ENCODE measurements at regions not wholly inside any gene's neighbourhood (a gene's known extent, or its start where the extent isn't known, plus 50 kb on each side); places are given as distances from the start of the nearest gene placed in this dataset.
A peak's percentile ranks its signal among the peaks of the same experiment; 100 is the strongest.

GRCh38 chr17:71666047-71666446 lies 454.8 kb upstream of the SOX9 start:
- ChIA-PET POLR2A (ENCODE audit: partially characterized antibody) (no interaction called here), CTCF (ENCODE audit: partially characterized antibody) (interaction anchor here (0.6 to 1.1 kb wide), 5 partner anchors 16 to 846 kb away, joined by 3 to 5 read pairs (median 3); no protein-coding TSS in a partner anchor)
- no peak for FAIRE-seq
- H2AFZ ChIP-seq (ENCODE audit: low read length), result no peak overlapping the region
- WGBS, 2 experiments (ENCODE audit: extremely low coverage in 1 of 2, insufficient coverage in 1 of 2, insufficient read length in 1 of 2, insufficient replicate concordance in 2 of 2, low coverage in 1 of 2, low lambda C conversion rate in 2 of 2, missing lambda C conversion rate in 1 of 2), result 100% methylated on average over 2 of the region's 2 CpGs; no CpG with 5 or more reads in 1 of the 2 experiments
- H3K56ac ChIP-seq (replicated peaks; ENCODE audit: insufficient read length, low read depth, low read length), result no peak overlapping the region
- H3K4me3 ChIP-seq (ENCODE audit: extremely low read depth in 1 of 4, insufficient read depth in 2 of 4, low read depth in 3 of 4, low read length in 4 of 4), result no peak overlapping the region
- H3K14ac ChIP-seq (ENCODE audit: insufficient read length), result no peak overlapping the region
- no peak overlapping the region for H4K91ac ChIP-seq (replicated peaks; ENCODE audit: insufficient read length, low read length)
- no peak overlapping the region for H4K8ac ChIP-seq (ENCODE audit: extremely low read depth, insufficient read depth, low read length)
- no peaks in the 10 kb centered on the region for H4K20me1 ChIP-seq (replicated peaks in 1 of 2; ENCODE audit: control insufficient read depth in 1 of 2, insufficient read depth in 2 of 2, low read length in 2 of 2)
- no peaks in the 10 kb centered on the region for H3K4me1 ChIP-seq (replicated peaks in 1 of 4; ENCODE audit: control insufficient read depth in 3 of 4, insufficient read depth in 4 of 4, low read length in 3 of 4)
- no peak overlapping the region for H2BK20ac ChIP-seq (ENCODE audit: low read length)
- H3K27me3 ChIP-seq (replicated peaks in 1 of 4; ENCODE audit: control insufficient read depth in 3 of 4, extremely low read depth in 1 of 4, insufficient read depth in 3 of 4, low read length in 3 of 4), result no peaks in the 10 kb centered on the region
- no peak overlapping the region for H3K27ac ChIP-seq (ENCODE audit: low read depth, low read length)
- H3K79me1 ChIP-seq (ENCODE audit: low read depth, low read length), result no peaks in the 10 kb centered on the region
- H2BK15ac ChIP-seq (ENCODE audit: low read length), result no peak overlapping the region
- H3K4me2 ChIP-seq (ENCODE audit: insufficient read depth in 1 of 2, low read depth in 2 of 2, low read length in 2 of 2), result no peak overlapping the region
- H3K9ac ChIP-seq (replicated peaks in 1 of 4; ENCODE audit: extremely low read depth in 1 of 4, low read depth in 3 of 4, low read length in 3 of 4), result no peak overlapping the region
- no peaks in the 10 kb centered on the region for H3K36me3 ChIP-seq (ENCODE audit: control insufficient read depth in 2 of 4, insufficient read depth in 4 of 4, low read length in 3 of 4)
- H3K79me2 ChIP-seq (ENCODE audit: control insufficient read depth in 1 of 2, insufficient read depth in 2 of 2, low read length in 2 of 2), result no peaks in the 10 kb centered on the region
- no peak overlapping the region for H3K23ac ChIP-seq (ENCODE audit: insufficient read length)
- H2BK12ac ChIP-seq (ENCODE audit: low read depth, low read length), result 0 out of 2 replicates have a peak overlapping the region, but pooled peaks have one; percentile 39
- H2BK120ac ChIP-seq (replicated peaks; ENCODE audit: low read depth, low read length), result no peak overlapping the region
- no peaks in the 10 kb centered on the region for H3K9me3 ChIP-seq (ENCODE audit: insufficient read depth in 2 of 2, low read depth in 1 of 2, low read length in 1 of 2)
- no peak overlapping the region for H2AK5ac ChIP-seq (ENCODE audit: low read depth, low read length)
- no peaks in the 10 kb centered on the region for H3K23me2 ChIP-seq (ENCODE audit: low read depth, low read length)
- DNase-seq (ENCODE audit: low read depth in 1 of 2, low spot score in 2 of 2), result no peak
- no peak overlapping the region for H3K18ac ChIP-seq (ENCODE audit: extremely low read depth, low read length)
- no peak overlapping the region for H3K4ac ChIP-seq (replicated peaks; ENCODE audit: insufficient read length, low read depth, low read length)
- no peak overlapping the region for H4K5ac ChIP-seq (ENCODE audit: insufficient read length, low read depth, low read length)
- H2BK5ac ChIP-seq (ENCODE audit: low read depth, low read length), result no peak overlapping the region
- TF ChIP-seq CHD7 (IDR thresholded peaks at IDR 0.05; ENCODE audit: insufficient replicate concordance, low read length), result no peak
